Hepatocyte (in vitro differentiated cells): ENCODE measurements at regions not wholly inside any gene's neighbourhood (a gene's known extent, or its start where the extent isn't known, plus 50 kb on each side); places are given as distances from the start of the nearest gene placed in this dataset.

Source experiments
- CTCF ChIP-seq: fragments of 200-600 bp; sonication (generic); IDR thresholded peaks from 2 replicates; pipeline ENCODE4 v1.5.1; 2016; ENCODE audit warnings: antibody characterized with exemption, mild to moderate bottlenecking; ENCODE audit not compliant: poor library complexity
- EZH2 ChIP-seq: fragments of 200-600 bp; sonication (generic); IDR thresholded peaks from 2 replicates; pipeline ENCODE4 v1.6.1; 2016; ENCODE audit warnings: antibody characterized with exemption, mild to moderate bottlenecking, borderline replicate concordance

GRCh38 chr17:83180996-83181481, 101.6 kb downstream of the METRNL start:
- no peak for TF ChIP-seq EZH2
- no peak for TF ChIP-seq CTCF
